ENCODE measurements at regions not wholly inside any gene's neighbourhood (a gene's known extent, or its start where the extent isn't known, plus 50 kb on each side); places are given as distances from the start of the nearest gene placed in this dataset.

GRCh38 chrX:69264158-69264581 is 98.9 kb upstream of the PJA1 start:
- CTCF ChIA-PET = no interaction called here
- no peaks in the 10 kb centered on the region for H4K20me1 ChIP-seq (ENCODE audit: insufficient read depth)
- BruUV-seq (replicated peaks) = no TSS peak
- no peak overlapping the region for H3K9ac ChIP-seq (ENCODE audit: low read length)
- H3K4me3 ChIP-seq (replicated peaks in 1 of 2; ENCODE audit: low read depth in 1 of 2, low read length in 2 of 2) = no peak overlapping the region
- no peaks in the 10 kb centered on the region for H3K9me2 ChIP-seq (ENCODE audit: insufficient read depth)
- TF ChIP-seq JUND (IDR thresholded peaks at IDR 0.05) (no peak), ZNF274 (IDR thresholded peaks at IDR 0.05; ENCODE audit: low read depth, low read length) (no peak), CBX3 (IDR thresholded peaks at IDR 0.05; ENCODE audit: low read depth) (no peak), MAX (IDR thresholded peaks at IDR 0.05) (no peak), SP1 (IDR thresholded peaks at IDR 0.05; ENCODE audit: low read depth) (no peak), REST (IDR thresholded peaks at IDR 0.05; ENCODE audit: low read depth) (no peak), CEBPB (IDR thresholded peaks at IDR 0.05; ENCODE audit: low read depth) (no peak), SRF (IDR thresholded peaks at IDR 0.05; ENCODE audit: low read depth) (no peak), SIN3A (IDR thresholded peaks at IDR 0.05; ENCODE audit: low read depth) (no peak), YY1 (IDR thresholded peaks at IDR 0.05; ENCODE audit: extremely low read depth, insufficient replicate concordance, low read depth, low read length) (no peak), TCF7L2 (IDR thresholded peaks at IDR 0.05; ENCODE audit: borderline replicate concordance, extremely low read depth, insufficient read depth, insufficient read length) (no peak), EZH2phosphoT487 (IDR thresholded peaks at IDR 0.05; ENCODE audit: borderline replicate concordance) (no peak)
- DNase-seq (ENCODE audit: low read depth, low spot score) (no peak), ATAC-seq (no peak)
- H3K79me2 ChIP-seq (ENCODE audit: insufficient read depth, low read length) = no peaks in the 10 kb centered on the region
- intact Hi-C loops (cut with micrococcal nuclease) = no loop called here
- no peaks in the 10 kb centered on the region for H3K9me3 ChIP-seq (ENCODE audit: control insufficient read depth in 1 of 2, insufficient read depth in 1 of 2, low read depth in 1 of 2, low read length in 2 of 2)
- POLR2A ChIA-PET = no interaction called here
- no peaks in the 10 kb centered on the region for H3K4me1 ChIP-seq (ENCODE audit: control insufficient read depth in 1 of 2, insufficient read depth in 2 of 2, low read length in 2 of 2)
- H3K27me3 ChIP-seq (ENCODE audit: insufficient read depth, low read length) = no peaks in the 10 kb centered on the region
- H3K27ac ChIP-seq (ENCODE audit: low read depth, low read length) = no peak overlapping the region
- no peak overlapping the region for H3K4me2 ChIP-seq (ENCODE audit: low read length)
- no peaks in the 10 kb centered on the region for H3K36me3 ChIP-seq (ENCODE audit: control insufficient read depth in 1 of 2, insufficient read depth in 2 of 2, low read length in 2 of 2)
- no peak overlapping the region for H2AFZ ChIP-seq (ENCODE audit: low read depth, low read length, poor library complexity, severe bottlenecking)
- RAD21 ChIA-PET (ENCODE audit: low non-redundant PET in 1 of 2, low total read pairs in 2 of 2, uncharacterized antibody in 2 of 2, unreplicated experiment in 2 of 2) = no interaction called here
